A549 (cell line): ENCODE measurements at regions not wholly inside any gene's neighbourhood (a gene's known extent, or its start where the extent isn't known, plus 50 kb on each side); places are given as distances from the start of the nearest gene placed in this dataset.

ENCODE experiments used
- ATAC-seq, 2 experiments: fragments of 200-7000 bp in 1 of 2; fragments of >200 bp in 1 of 2; cut with Nextera tagmentation in 1 of 2; cut with Tn5 transposase in 1 of 2; 3 replicates each; pipeline versions ENCODE4 v1.8.0 to v1.9.1; 2018 to 2020; ENCODE audit warnings: mild to moderate bottlenecking in 1 of 2, moderate library complexity in 1 of 2
- CTCF ChIA-PET: fragments of 300-600 bp; sonication (Branson Sonifier 250); formaldehyde crosslinking; extraction: SDS; loops from one replicate; lab custom pipeline; 2021; ENCODE audit warnings: antibody characterized with exemption, inconsistent platforms; lab: Yijun Ruan, JAX
- POLR2A ChIA-PET: fragments of 350-600 bp; formaldehyde crosslinking; extraction: SDS; loops from one replicate; lab custom pipeline; 2021; ENCODE audit warnings: antibody characterized with exemption, inconsistent platforms; lab: Yijun Ruan, JAX
- DNase-seq, 2 experiments: peaks; one replicate each; pipeline versions ENCODE4 v3.0.0 to v3.0.0-alpha.2; 2011 to 2016; ENCODE audit warnings: low read depth in 1 of 2, low spot score in 1 of 2
- FAIRE-seq: peaks from 2 replicates; lab custom pipeline; 2011; peaks lifted over from hg19 to GRCh38; lab: Jason Lieb, UNC
- H3K27ac ChIP-seq, 2 experiments: fragments of >200 bp; sonication (Bioruptor Twin); formaldehyde crosslinking; 3 replicates each; pipeline ENCODE4 v1.5.1; 2016 to 2017
- H3K4me1 ChIP-seq: fragments of >200 bp; sonication (Bioruptor Twin); formaldehyde crosslinking; 3 replicates; pipeline ENCODE4 v1.6.1; 2016
- H3K4me2 ChIP-seq: fragments of >200 bp; sonication (Bioruptor Twin); formaldehyde crosslinking; 3 replicates; pipeline ENCODE4 v1.6.1; 2016
- H3K4me3 ChIP-seq: fragments of >200 bp; sonication (Bioruptor Twin); formaldehyde crosslinking; 3 replicates; pipeline ENCODE4 v1.5.1; 2016
- H3K9me3 ChIP-seq: fragments of >200 bp; sonication (Bioruptor Twin); formaldehyde crosslinking; 3 replicates; pipeline ENCODE4 v1.6.1; 2016
- CBX2 ChIP-seq: fragments of 200-600 bp; sonication (generic); IDR thresholded peaks from 2 replicates; pipeline ENCODE4 v1.6.1; 2016; ENCODE audit warnings: low read depth, mild to moderate bottlenecking, borderline replicate concordance
- EHMT2 ChIP-seq: fragments of 200-600 bp; sonication (generic); IDR thresholded peaks from 2 replicates; pipeline ENCODE4 v1.6.1; 2016; ENCODE audit warnings: antibody characterized with exemption, low read depth, mild to moderate bottlenecking, moderate library complexity
- ELK1 ChIP-seq: fragments of 150-350 bp; IDR thresholded peaks from 2 replicates; pipeline ENCODE4 v1.6.1; 2014; ENCODE audit warnings: low read depth, mild to moderate bottlenecking, low read length
- EP300 ChIP-seq, 2 experiments: fragments of >200 bp; sonication (Bioruptor Twin); formaldehyde crosslinking; IDR thresholded peaks; 2 replicates in 1 of 2; 3 replicates in 1 of 2; pipeline ENCODE4 v1.6.1; 2016 to 2017
- FOSB ChIP-seq: fragments of 250-450 bp; sonication (Bioruptor Pico); IDR thresholded peaks from 2 replicates; pipeline ENCODE4 v1.5.0; 2020; ENCODE audit warnings: mild to moderate bottlenecking, moderate library complexity
- FOSL2 ChIP-seq, 2 experiments: fragments of 450-650 bp in 1 of 2; fragments of >200 bp in 1 of 2; sonication (Bioruptor Twin) in 1 of 2; formaldehyde crosslinking; IDR thresholded peaks; 2 replicates each; pipeline versions ENCODE4 v1.5.0 to v1.6.1; 2016 to 2020; ENCODE audit warnings: mild to moderate bottlenecking in 1 of 2, moderate library complexity in 1 of 2
- GATA3 ChIP-seq: IDR thresholded peaks from 2 replicates; pipeline ENCODE4 v1.6.1; 2012; ENCODE audit warnings: borderline replicate concordance
- HMGXB4 ChIP-seq: fragments of 250-450 bp; sonication (Bioruptor Pico); IDR thresholded peaks from 2 replicates; pipeline ENCODE4 v1.5.0; 2021; ENCODE audit warnings: mild to moderate bottlenecking, moderate library complexity, borderline replicate concordance
- HOXA7 ChIP-seq: fragments of 250-450 bp; sonication (Bioruptor Pico); IDR thresholded peaks from 2 replicates; pipeline ENCODE4 v1.5.0; 2020; ENCODE audit warnings: mild to moderate bottlenecking, moderate library complexity
- HOXB13 ChIP-seq: fragments of 250-450 bp; sonication (Bioruptor Pico); IDR thresholded peaks from 2 replicates; pipeline ENCODE4 v1.5.0; 2020; ENCODE audit warnings: low read depth, mild to moderate bottlenecking, moderate library complexity
- JUN ChIP-seq, 2 experiments: fragments of >200 bp; sonication (Bioruptor Twin); formaldehyde crosslinking; IDR thresholded peaks; 2 replicates in 1 of 2; 3 replicates in 1 of 2; pipeline ENCODE4 v1.6.1; 2016 to 2017
- MYC ChIP-seq: IDR thresholded peaks from 2 replicates; pipeline ENCODE4 v1.6.1; 2012; ENCODE audit warnings: mild to moderate bottlenecking, inconsistent platforms, low read length, improper control_type of control experiment, borderline replicate concordance
- NFE2L2 ChIP-seq: fragments of 150-350 bp; conservative IDR thresholded peaks from 2 replicates; pipeline ENCODE4 v1.6.1; 2014; ENCODE audit warnings: low read length
- NPAS2 ChIP-seq: fragments of 250-450 bp; sonication (Bioruptor Pico); IDR thresholded peaks from 2 replicates; pipeline ENCODE4 v1.8.0; 2022; ENCODE audit warnings: mild to moderate bottlenecking, moderate library complexity, borderline replicate concordance
- NR3C1 ChIP-seq: fragments of >200 bp; sonication (Bioruptor Twin); formaldehyde crosslinking; IDR thresholded peaks from 3 replicates; pipeline ENCODE4 v1.6.1; 2017
- PBX3 ChIP-seq: IDR thresholded peaks from 2 replicates; pipeline ENCODE4 v1.6.1; 2012
- POLR2A ChIP-seq: IDR thresholded peaks from 2 replicates; pipeline ENCODE4 v1.6.1; 2012; ENCODE audit warnings: mild to moderate bottlenecking, low read length
- POLR2AphosphoS2 ChIP-seq: conservative IDR thresholded peaks from 2 replicates; pipeline ENCODE4 v1.6.1; 2012; ENCODE audit warnings: low read length, improper control_type of control experiment, inconsistent platforms
- REST ChIP-seq: fragments of 200-600 bp; sonication (generic); IDR thresholded peaks from 2 replicates; pipeline ENCODE4 v1.6.1; 2016; ENCODE audit warnings: antibody characterized with exemption, mild to moderate bottlenecking, moderate library complexity
- RNF2 ChIP-seq: fragments of 200-600 bp; sonication (generic); IDR thresholded peaks from 2 replicates; pipeline ENCODE4 v1.6.1; 2016; ENCODE audit warnings: low read depth, mild to moderate bottlenecking, antibody characterized with exemption, moderate library complexity, borderline replicate concordance
- ZC3H11A ChIP-seq: fragments of 450-650 bp; IDR thresholded peaks from 2 replicates; pipeline ENCODE4 v1.6.1; 2014; ENCODE audit warnings: antibody characterized with exemption, mild to moderate bottlenecking
- ZSCAN20 ChIP-seq: fragments of 250-450 bp; sonication (Bioruptor Pico); IDR thresholded peaks from 2 replicates; pipeline ENCODE4 v1.8.0; 2022; ENCODE audit warnings: mild to moderate bottlenecking, moderate library complexity
- WGBS: methylation state at CpG from one replicate; pipeline ENCODE4 v1.1.6; 2017; ENCODE audit errors: missing lambda C conversion rate; 5-methylcytosine and 5-hydroxymethylcytosine counted together
- TF ChIP-seq, protein P1 (sequence below): fragments of >200 bp; sonication (Bioruptor Twin); formaldehyde crosslinking; IDR thresholded peaks from 2 replicates; pipeline ENCODE4 v1.6.1; 2016
- TF ChIP-seq, protein P2 (sequence below): fragments of >200 bp; sonication (Bioruptor Twin); formaldehyde crosslinking; IDR thresholded peaks from 3 replicates; pipeline ENCODE4 v1.6.1; 2016

DNA sequence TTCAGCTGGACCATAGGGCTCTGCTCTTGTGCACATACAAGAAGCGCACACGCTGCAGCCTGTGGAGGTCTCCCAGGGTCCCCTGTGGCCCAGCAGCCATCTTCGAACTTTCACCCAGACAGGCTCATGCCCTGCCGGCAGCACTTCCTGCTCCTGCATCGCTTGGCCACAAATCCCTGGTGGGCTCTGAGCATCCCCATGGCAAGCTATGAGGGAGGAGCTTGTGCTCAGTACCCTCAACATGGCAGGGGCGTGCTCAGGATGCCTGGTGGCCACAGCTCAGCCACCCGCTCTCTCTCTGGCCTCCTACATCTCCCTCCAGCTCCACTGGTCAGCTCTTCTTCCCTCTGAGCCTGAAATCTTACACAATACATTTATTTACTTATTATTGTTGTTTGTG, 63.7 kb downstream of the IRX2 start (continued):
- no peak for TF ChIP-seq EP300 (IDR thresholded peaks at IDR 0.05)

GRCh38 chr5:2686321-2687124, 65.0 kb downstream of the IRX2 start:
- ChIA-PET CTCF (interaction anchor here (1.3 kb wide), 1 partner anchor 55 kb away, joined by 3 read pairs; no protein-coding TSS in a partner anchor), POLR2A (no interaction called here)
- H3K4me1 ChIP-seq = no peaks in the 10 kb centered on the region
- ATAC-seq = no peak
- TF ChIP-seq FOSB = no peak
- TF ChIP-seq PBX3 = no peak
- no peak for TF ChIP-seq JUN (IDR thresholded peaks at IDR 0.05)
- TF ChIP-seq NPAS2 (CRISPR knock-in tag) = no peak
- no peak for TF ChIP-seq FOSL2 (IDR thresholded peaks at IDR 0.05)
- no peak for TF ChIP-seq FOSL2 (CRISPR knock-in tag; IDR thresholded peaks at IDR 0.05)
- TF ChIP-seq ELK1 = no peak
- no peak for TF ChIP-seq ZC3H11A
- no peaks in the 10 kb centered on the region for H3K9me3 ChIP-seq
- FAIRE-seq = no peak
- no peak for DNase-seq
- H3K27ac ChIP-seq = no peak overlapping the region
- H3K4me2 ChIP-seq = no peak overlapping the region
- 21% methylated on average over 28 of the region's 28 CpGs for WGBS
- no peak overlapping the region for H3K4me3 ChIP-seq

- POLR2A ChIA-PET = no interaction called here
- ATAC-seq (no peak), DNase-seq (no peak), FAIRE-seq (no peak)
- H3K9me3 ChIP-seq = no peaks in the 10 kb centered on the region
- TF ChIP-seq GATA3 = no peak
- no peak for TF ChIP-seq REST
- TF ChIP-seq POLR2AphosphoS2 = no peak
- no peak for TF ChIP-seq RNF2
- TF ChIP-seq HOXB13 = no peak
- no peak for TF ChIP-seq ZSCAN20 (CRISPR knock-in tag)
- TF ChIP-seq NR3C1 = no peak
- no peak for TF ChIP-seq CBX2
- no peak for TF ChIP-seq ZC3H11A
- TF ChIP-seq JUN (IDR thresholded peaks at IDR 0.05) = no peak
- no peak for TF ChIP-seq MYC
- no peak for TF ChIP-seq EP300 (IDR thresholded peaks at IDR 0.05)
- TF ChIP-seq, protein P1, sequence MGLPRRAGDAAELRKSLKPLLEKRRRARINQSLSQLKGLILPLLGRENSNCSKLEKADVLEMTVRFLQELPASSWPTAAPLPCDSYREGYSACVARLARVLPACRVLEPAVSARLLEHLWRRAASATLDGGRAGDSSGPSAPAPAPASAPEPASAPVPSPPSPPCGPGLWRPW = no peak
- no peak for TF ChIP-seq HOXA7 (CRISPR knock-in tag)
- no peak for TF ChIP-seq EHMT2
- TF ChIP-seq POLR2A = no peak
- no peak for TF ChIP-seq NFE2L2
- no peak for TF ChIP-seq HMGXB4
- TF ChIP-seq, protein P2, sequence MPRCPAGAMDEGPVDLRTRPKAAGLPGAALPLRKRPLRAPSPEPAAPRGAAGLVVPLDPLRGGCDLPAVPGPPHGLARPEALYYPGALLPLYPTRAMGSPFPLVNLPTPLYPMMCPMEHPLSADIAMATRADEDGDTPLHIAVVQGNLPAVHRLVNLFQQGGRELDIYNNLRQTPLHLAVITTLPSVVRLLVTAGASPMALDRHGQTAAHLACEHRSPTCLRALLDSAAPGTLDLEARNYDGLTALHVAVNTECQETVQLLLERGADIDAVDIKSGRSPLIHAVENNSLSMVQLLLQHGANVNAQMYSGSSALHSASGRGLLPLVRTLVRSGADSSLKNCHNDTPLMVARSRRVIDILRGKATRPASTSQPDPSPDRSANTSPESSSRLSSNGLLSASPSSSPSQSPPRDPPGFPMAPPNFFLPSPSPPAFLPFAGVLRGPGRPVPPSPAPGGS = no peak
- H3K4me2 ChIP-seq = no peak overlapping the region
- no peak overlapping the region for H3K27ac ChIP-seq
- WGBS = 0% methylated on average over 4 of the region's 4 CpGs
- no peak overlapping the region for H3K4me3 ChIP-seq
- H3K4me1 ChIP-seq = no peaks in the 10 kb centered on the region
- CTCF ChIA-PET = interaction anchor here (1.3 kb wide), 1 partner anchor 56 kb away, joined by 3 read pairs; no protein-coding TSS in a partner anchor
Observed at GRCh38 chr5:2685651-2686272, 65.7 kb downstream of the IRX2 start.
